KG1 (cell line): ENCODE measurements at regions not wholly inside any gene's neighbourhood (a gene's known extent, or its start where the extent isn't known, plus 50 kb on each side); places are given as distances from the start of the nearest gene placed in this dataset.

Experiments
- DNase-seq: peaks from one replicate; lab custom pipeline; 2025; lab: John Stamatoyannopoulos, UW

DNA sequence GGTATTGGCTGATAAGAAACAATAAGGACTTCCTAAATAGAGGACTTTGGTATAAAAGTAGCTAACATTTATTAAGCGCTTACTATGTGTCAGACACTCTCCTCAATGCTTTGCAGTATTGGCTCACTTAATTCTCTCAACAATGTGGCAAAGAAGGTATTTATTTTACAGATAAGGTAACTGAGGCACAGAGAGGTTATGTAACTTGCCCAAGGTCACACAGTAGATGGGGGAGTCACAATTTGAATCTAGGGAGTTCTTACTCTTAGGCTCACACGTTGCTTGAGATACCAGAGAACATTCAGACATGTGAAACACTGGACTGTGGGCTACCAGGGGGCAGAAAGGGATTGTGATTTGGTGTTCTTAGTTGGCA is 60.8 kb upstream of the GPR158 start:
- no peak for DNase-seq

GRCh38 chr10:25117757-25118156 is 57.0 kb upstream of the GPR158 start:
- DNase-seq, result no peak

DNA sequence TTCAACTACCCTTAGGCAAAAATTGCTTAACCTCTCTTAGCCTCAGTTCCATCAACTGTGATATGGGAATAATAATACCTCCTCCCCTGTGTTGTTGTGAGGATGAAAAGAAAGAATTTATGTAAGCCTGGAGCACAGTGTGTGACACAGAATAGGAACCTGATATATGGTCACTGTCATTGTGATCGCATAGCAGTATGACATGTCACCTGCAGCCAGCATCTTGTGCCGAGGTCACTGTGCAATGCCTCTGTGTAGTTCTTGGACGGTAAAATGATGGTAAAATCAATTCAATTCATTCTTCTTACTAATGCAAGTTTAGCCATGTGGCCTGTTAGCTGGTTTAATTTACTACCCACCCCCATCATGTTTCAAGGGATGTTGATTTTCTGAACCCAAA is 54.6 kb upstream of the GPR158 start:
- no peak for DNase-seq
